RWPE1 (cell line): ENCODE measurements at regions not wholly inside any gene's neighbourhood (a gene's known extent, or its start where the extent isn't known, plus 50 kb on each side); places are given as distances from the start of the nearest gene placed in this dataset.

ENCODE experiments used
- CTCF ChIA-PET: fragments of 350-600 bp; sonication (Branson Sonifier 250); formaldehyde crosslinking; extraction: SDS; loops from one replicate; lab custom pipeline; 2021; lab: Yijun Ruan, JAX
- POLR2A ChIA-PET: fragments of 400-600 bp; formaldehyde crosslinking; extraction: SDS; loops from one replicate; lab custom pipeline; 2020; ENCODE audit warnings: antibody characterized with exemption; ENCODE audit not compliant: low non-redundant PET; lab: Yijun Ruan, JAX
- DNase-seq: peaks from one replicate; pipeline ENCODE4 v3.0.0; 2012; ENCODE audit warnings: low spot score
- H3K27ac ChIP-seq: fragments of 450-650 bp; 2 replicates; pipeline ENCODE4 v1.5.1; 2017
- TF ChIP-seq, protein P1 (sequence below): fragments of 450-650 bp; conservative IDR thresholded peaks from 2 replicates; pipeline ENCODE4 v1.5.1; 2017; ENCODE audit warnings: low read depth, mild to moderate bottlenecking

DNA sequence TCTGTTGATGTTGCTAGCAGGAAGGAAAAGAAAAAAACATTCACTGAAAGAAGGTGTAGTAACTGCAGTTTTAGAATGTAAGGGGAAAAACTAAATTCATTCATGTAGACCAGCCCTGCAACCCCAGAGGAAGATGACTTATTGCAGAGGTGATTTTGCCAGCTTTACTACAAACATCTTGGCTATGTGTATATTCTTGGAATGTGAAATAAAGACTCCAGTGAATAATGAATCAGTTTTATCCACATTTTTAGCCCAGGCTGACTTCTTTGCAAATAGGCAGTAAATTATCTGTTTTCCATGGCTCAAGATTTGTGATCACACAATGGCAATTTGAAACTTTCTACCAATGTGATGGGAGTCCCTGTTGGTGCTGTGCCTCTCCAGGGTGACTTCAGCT, 206.1 kb upstream of the SETBP1 start:
- ChIA-PET CTCF (no interaction called here), POLR2A (no interaction called here)
- no peak for DNase-seq
- no peak overlapping the region for H3K27ac ChIP-seq
- TF ChIP-seq, protein P1, sequence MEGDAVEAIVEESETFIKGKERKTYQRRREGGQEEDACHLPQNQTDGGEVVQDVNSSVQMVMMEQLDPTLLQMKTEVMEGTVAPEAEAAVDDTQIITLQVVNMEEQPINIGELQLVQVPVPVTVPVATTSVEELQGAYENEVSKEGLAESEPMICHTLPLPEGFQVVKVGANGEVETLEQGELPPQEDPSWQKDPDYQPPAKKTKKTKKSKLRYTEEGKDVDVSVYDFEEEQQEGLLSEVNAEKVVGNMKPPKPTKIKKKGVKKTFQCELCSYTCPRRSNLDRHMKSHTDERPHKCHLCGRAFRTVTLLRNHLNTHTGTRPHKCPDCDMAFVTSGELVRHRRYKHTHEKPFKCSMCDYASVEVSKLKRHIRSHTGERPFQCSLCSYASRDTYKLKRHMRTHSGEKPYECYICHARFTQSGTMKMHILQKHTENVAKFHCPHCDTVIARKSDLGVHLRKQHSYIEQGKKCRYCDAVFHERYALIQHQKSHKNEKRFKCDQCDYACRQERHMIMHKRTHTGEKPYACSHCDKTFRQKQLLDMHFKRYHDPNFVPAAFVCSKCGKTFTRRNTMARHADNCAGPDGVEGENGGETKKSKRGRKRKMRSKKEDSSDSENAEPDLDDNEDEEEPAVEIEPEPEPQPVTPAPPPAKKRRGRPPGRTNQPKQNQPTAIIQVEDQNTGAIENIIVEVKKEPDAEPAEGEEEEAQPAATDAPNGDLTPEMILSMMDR: no peak

DNA sequence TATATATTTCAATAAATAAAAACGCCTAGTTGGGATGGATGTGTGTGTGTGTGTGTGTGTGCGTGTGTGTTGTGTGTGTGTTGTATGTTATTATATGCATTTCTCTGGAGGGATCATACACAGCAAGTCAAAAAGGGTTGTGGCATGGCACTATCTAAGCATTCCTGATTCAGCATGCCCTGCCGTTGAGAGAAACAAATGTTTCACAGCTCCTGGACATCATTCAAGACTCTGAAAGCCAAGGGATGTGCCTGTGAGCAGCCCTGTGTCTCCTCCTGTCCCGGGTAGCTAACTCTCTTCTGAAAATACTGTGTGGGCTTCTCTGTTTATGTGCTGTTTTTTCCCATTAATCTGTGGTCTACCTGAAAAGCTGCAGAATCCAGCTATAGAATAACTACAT, 197.9 kb upstream of the SETBP1 start:
- DNase-seq: no peak
- TF ChIP-seq, protein P1: no peak
- CTCF ChIA-PET: interaction anchor here (0.6 kb wide), 1 partner anchor 844 kb away, joined by 4 read pairs; no protein-coding TSS in a partner anchor
- POLR2A ChIA-PET: no interaction called here
- no peak overlapping the region for H3K27ac ChIP-seq

DNA sequence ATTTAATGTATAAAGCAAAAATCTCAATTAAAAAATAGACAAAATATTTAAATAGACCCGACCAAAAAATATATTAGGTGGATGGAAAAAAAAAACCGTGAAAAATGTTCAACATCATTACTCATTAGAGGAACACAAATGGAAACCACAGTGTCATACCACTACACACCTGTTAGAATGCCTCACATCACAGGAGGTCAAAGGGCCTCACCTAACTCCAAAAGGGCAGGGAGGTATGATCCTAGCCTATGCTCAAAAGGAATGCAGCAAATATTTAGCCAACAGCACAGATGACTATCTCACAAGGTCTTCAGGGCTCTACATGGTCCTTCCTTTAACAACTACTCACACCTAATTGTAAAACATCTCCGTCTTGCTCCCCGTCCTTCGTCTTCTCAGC, 185.5 kb upstream of the SETBP1 start:
- DNase-seq: no peak
- no peak overlapping the region for H3K27ac ChIP-seq
- POLR2A ChIA-PET: no interaction called here
- TF ChIP-seq, protein P1: no peak
- CTCF ChIA-PET: no interaction called here

DNA sequence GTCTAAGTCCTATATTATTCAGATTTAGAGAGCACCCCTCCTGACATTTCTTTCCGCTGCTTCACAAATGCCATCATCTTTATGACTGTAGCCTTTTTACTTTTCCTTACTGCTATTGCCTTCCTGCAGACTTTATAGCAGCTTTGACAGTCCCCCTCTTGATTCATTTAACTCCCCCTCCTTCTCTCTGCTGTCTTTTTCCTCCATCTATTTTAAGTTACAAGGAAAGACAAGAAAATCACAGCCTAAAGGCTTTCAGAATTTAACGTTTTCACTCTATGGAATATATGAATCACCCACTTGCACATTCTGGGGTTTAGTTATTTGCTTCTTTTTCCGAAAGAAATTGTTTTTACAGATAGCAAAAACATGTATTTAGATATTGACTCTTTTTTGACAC, 183.4 kb upstream of the SETBP1 start:
- H3K27ac ChIP-seq: no peak overlapping the region
- DNase-seq: no peak
- TF ChIP-seq, protein P1: no peak
- ChIA-PET CTCF (no interaction called here), POLR2A (no interaction called here)

DNA sequence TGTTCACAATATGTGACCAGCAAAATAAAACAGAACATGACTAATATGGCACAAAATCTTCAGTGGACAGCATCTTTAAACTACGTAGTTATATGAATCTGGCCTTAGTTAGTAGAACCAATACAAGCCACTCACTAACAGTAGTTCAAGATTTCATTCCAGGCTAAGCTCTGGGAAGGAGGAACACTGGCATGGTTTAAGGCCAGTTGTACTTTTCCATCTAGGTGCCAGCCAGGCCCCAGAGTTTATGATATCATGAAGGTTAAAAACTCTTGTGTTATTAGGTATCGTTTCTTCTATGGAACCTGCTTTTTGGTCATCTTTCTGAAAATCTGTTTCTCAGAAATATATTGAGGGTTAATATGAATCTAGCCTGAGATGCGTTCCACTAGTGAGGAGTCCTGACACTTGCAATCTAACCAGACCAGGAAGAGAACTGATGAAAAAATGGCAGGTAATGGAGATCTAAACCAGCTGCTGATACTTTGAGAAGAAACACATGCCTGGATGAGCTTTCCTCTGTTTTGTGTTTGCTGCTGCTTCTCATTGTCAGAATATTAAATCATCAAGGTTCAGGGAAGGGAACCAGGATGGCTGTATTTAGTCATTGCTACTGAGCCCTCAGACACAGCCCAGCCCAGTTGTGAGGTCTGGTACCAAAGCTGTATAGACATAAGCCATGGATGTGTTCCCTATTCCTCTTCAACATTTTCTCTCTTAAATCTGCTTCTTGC, 182.8 kb upstream of the SETBP1 start:
- TF ChIP-seq, protein P1: no peak
- POLR2A ChIA-PET: no interaction called here
- DNase-seq: no peak
- CTCF ChIA-PET: no interaction called here
- no peak overlapping the region for H3K27ac ChIP-seq

DNA sequence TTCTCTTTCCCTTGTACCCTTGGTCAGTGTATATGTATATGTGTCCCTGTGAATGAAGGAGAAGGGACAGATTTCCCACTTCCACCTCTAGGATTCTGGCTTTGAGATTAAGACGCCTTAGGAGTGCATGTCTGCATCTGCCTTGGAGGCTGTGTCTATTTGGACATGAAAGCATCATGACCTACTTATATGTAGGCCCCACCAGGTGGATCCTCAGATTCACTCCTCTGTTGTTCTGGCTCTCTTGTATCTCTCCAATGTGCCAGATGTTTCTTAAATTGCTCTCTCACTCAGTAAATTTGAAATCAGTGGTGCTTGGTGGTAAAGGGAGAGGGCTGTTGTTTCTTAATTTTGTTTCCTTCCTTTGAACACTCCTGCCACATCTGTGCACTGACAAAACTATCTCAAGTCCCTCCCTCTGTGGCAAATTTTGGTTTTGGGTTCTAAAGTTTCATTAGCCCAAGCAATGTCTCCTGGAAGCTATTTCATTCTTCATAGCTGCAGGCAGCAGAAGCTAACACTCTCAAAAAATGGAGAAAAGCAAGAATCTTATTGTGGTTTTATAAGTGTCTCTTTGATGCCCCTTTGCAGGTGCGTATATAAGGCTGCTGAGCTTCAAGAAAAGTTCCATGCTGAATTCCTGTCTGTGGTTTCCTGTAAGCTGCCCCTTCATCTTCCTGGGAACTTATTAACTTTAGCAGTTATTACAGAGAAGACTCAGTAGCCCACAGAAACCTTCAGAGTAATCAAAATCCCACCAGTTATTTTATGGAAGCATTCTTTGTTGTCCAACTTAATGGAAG, 179.7 kb upstream of the SETBP1 start:
- no peak for DNase-seq
- ChIA-PET POLR2A (no interaction called here), CTCF (no interaction called here)

More for the DNA sequence above, 179.7 kb upstream of the SETBP1 start:
- TF ChIP-seq, protein P1: no peak
- no peak overlapping the region for H3K27ac ChIP-seq
